Breast epithelium (tissue), 4 donors: ENCODE measurements at regions not wholly inside any gene's neighbourhood (a gene's known extent, or its start where the extent isn't known, plus 50 kb on each side); places are given as distances from the start of the nearest gene placed in this dataset.

Experiments used
- DNase-seq, 2 donors: peaks; one replicate each; pipeline ENCODE4 v3.0.0-alpha.2; 2019; ENCODE audit warnings: low spot score in 2 of 2
- H3K27ac ChIP-seq, 2 donors: fragments of 200-600 bp; sonication (generic) in 1 of 2; one replicate each; pipeline ENCODE4 v1.5.1; 2016 to 2019; ENCODE audit warnings: mild to moderate bottlenecking in 1 of 2
- H3K27me3 ChIP-seq, 2 donors: fragments of 200-600 bp; sonication (generic) in 1 of 2; one replicate each; pipeline versions ENCODE4 v1.5.1 to v1.6.0; 2017 to 2019; ENCODE audit warnings: control low read depth in 1 of 2, mild to moderate bottlenecking in 1 of 2
- H3K36me3 ChIP-seq: fragments of 200-600 bp; one replicate; pipeline ENCODE4 v1.5.1; 2019
- H3K4me1 ChIP-seq, 2 donors: fragments of 200-600 bp; sonication (generic); one replicate each; pipeline ENCODE4 v1.5.1; 2016 to 2019; ENCODE audit warnings: control low read depth in 1 of 2
- H3K4me3 ChIP-seq, 3 donors: fragments of 200-600 bp; sonication (generic); 1 replicate in 2 of 3; 2 replicates in 1 of 3; pipeline ENCODE4 v1.5.1; 2016 to 2019; ENCODE audit warnings: mild to moderate bottlenecking in 3 of 3, moderate library complexity in 2 of 3
- H3K9me3 ChIP-seq, 2 donors: fragments of 200-600 bp; sonication (generic) in 1 of 2; one replicate each; pipeline ENCODE4 v1.5.1; 2016 to 2019; ENCODE audit warnings: control low read depth in 1 of 2
- POLR2A ChIP-seq: fragments of 450-650 bp; IDR thresholded peaks from one replicate; pipeline ENCODE4 v1.6.1; 2016; ENCODE audit warnings: antibody characterized with exemption, mild to moderate bottlenecking, moderate library complexity
- POLR2AphosphoS5 ChIP-seq, 3 donors: sonication (generic); formaldehyde crosslinking; IDR thresholded peaks; one replicate each; pipeline ENCODE4 v1.6.1; 2017; ENCODE audit warnings: antibody characterized with exemption in 3 of 3
- intact Hi-C: fragments of 100-400 bp; cut with DNase I; formaldehyde crosslinking; loops from one replicate; pipeline ENCODE4 v1.15.1; 2023; ENCODE audit warnings: low total_unique reads
- TF ChIP-seq, protein P1 (sequence below), 3 donors: fragments of 450-650 bp; IDR thresholded peaks; one replicate each; pipeline ENCODE4 v1.5.1; 2016 to 2017; ENCODE audit warnings: antibody characterized with exemption in 3 of 3, mild to moderate bottlenecking in 3 of 3, moderate library complexity in 3 of 3

DNA sequence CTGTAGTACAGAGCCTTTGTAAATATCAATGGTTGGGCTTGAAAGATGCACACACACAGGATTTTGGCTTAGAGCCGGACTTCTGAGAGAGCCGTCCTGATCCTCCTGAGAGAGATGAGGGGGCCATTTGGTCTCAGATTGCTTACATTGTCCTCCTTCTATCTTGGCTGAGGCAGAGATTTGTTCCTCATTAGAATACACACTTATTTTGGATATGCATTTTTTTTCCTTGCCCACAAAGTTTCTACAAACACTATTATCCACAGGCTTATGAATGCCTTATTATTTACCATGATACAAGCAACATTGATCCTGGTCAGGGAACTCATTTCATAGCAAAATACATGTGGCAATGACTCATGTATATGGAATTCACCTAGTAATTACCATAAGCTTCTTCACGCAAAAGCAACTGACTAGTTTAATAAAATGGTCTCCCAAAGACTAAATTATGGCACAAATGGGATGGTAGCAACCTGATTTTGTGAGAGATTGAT lies 175.3 kb downstream of the MDFIC start:
- no peaks in the 10 kb centered on the region for H3K4me1 ChIP-seq
- no peak overlapping the region for H3K4me3 ChIP-seq
- no peak overlapping the region for H3K27ac ChIP-seq
- H3K9me3 ChIP-seq = no peaks in the 10 kb centered on the region
- H3K27me3 ChIP-seq = no peaks in the 10 kb centered on the region
- TF ChIP-seq POLR2AphosphoS5 (IDR thresholded peaks at IDR 0.05) = no peak
- TF ChIP-seq POLR2A = no peak
- TF ChIP-seq, protein P1, sequence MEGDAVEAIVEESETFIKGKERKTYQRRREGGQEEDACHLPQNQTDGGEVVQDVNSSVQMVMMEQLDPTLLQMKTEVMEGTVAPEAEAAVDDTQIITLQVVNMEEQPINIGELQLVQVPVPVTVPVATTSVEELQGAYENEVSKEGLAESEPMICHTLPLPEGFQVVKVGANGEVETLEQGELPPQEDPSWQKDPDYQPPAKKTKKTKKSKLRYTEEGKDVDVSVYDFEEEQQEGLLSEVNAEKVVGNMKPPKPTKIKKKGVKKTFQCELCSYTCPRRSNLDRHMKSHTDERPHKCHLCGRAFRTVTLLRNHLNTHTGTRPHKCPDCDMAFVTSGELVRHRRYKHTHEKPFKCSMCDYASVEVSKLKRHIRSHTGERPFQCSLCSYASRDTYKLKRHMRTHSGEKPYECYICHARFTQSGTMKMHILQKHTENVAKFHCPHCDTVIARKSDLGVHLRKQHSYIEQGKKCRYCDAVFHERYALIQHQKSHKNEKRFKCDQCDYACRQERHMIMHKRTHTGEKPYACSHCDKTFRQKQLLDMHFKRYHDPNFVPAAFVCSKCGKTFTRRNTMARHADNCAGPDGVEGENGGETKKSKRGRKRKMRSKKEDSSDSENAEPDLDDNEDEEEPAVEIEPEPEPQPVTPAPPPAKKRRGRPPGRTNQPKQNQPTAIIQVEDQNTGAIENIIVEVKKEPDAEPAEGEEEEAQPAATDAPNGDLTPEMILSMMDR (IDR thresholded peaks at IDR 0.05) = no peak
- no peaks in the 10 kb centered on the region for H3K36me3 ChIP-seq
- DNase-seq = no peak
- intact Hi-C loops = no loop called here

- no peaks in the 10 kb centered on the region for H3K4me1 ChIP-seq
- no peak overlapping the region for H3K4me3 ChIP-seq
- intact Hi-C loops = no loop called here
- DNase-seq = no peak
- H3K27ac ChIP-seq = no peak overlapping the region
- H3K9me3 ChIP-seq = no peaks in the 10 kb centered on the region
- no peaks in the 10 kb centered on the region for H3K27me3 ChIP-seq
- TF ChIP-seq POLR2A (no peak), POLR2AphosphoS5 (IDR thresholded peaks at IDR 0.05) (no peak)
- TF ChIP-seq, protein P1 (IDR thresholded peaks at IDR 0.05) = no peak
- no peaks in the 10 kb centered on the region for H3K36me3 ChIP-seq
Measured at GRCh38 chr7:115096262-115096661, 174.4 kb downstream of the MDFIC start.

DNA sequence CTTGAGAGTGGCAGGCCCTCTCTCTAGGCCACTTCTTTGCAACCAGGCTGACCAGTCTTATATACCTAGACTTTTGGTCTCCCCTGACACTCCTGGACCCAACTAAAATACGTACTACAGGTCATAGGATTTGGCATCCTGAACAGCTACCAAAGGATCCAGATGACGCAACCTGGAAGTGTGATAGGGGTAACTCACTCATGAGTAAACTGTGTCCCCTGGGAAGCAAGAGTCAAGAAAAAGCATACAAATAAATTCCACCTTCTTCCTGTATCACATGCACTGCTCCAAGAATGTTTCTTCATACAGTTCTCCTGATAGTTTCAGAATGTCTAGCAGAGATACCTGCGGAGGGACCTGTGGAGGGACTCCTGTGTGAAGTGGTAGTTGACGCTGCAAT lies 172.3 kb downstream of the MDFIC start:
- no peaks in the 10 kb centered on the region for H3K36me3 ChIP-seq
- intact Hi-C loops = no loop called here
- no peak overlapping the region for H3K27ac ChIP-seq
- H3K27me3 ChIP-seq = no peaks in the 10 kb centered on the region
- TF ChIP-seq, protein P1 (IDR thresholded peaks at IDR 0.05) = no peak
- TF ChIP-seq POLR2A = no peak
- no peak for TF ChIP-seq POLR2AphosphoS5 (IDR thresholded peaks at IDR 0.05)
- H3K4me3 ChIP-seq = no peak overlapping the region
- no peaks in the 10 kb centered on the region for H3K4me1 ChIP-seq
- no peak for DNase-seq
- H3K9me3 ChIP-seq = no peaks in the 10 kb centered on the region

- DNase-seq = no peak
- H3K36me3 ChIP-seq = no peaks in the 10 kb centered on the region
- H3K9me3 ChIP-seq = no peaks in the 10 kb centered on the region
- H3K4me3 ChIP-seq = no peak overlapping the region
- no peak overlapping the region for H3K27ac ChIP-seq
- no peaks in the 10 kb centered on the region for H3K4me1 ChIP-seq
- no peaks in the 10 kb centered on the region for H3K27me3 ChIP-seq
- no peak for TF ChIP-seq POLR2AphosphoS5 (IDR thresholded peaks at IDR 0.05)
- TF ChIP-seq POLR2A = no peak
- TF ChIP-seq, protein P1 (IDR thresholded peaks at IDR 0.05) = no peak
- intact Hi-C loops = no loop called here
Measured at GRCh38 chr7:115088893-115089292, 167.0 kb downstream of the MDFIC start.

- Histone ChIP-seq H3K36me3 (no peaks in the 10 kb centered on the region), H3K27me3 (no peaks in the 10 kb centered on the region), H3K4me3 (no peak overlapping the region), H3K9me3 (no peaks in the 10 kb centered on the region), H3K27ac (no peak overlapping the region), H3K4me1 (no peaks in the 10 kb centered on the region)
- DNase-seq = no peak
- no peak for TF ChIP-seq POLR2AphosphoS5 (IDR thresholded peaks at IDR 0.05)
- no peak for TF ChIP-seq POLR2A
- TF ChIP-seq, protein P1 (IDR thresholded peaks at IDR 0.05) = no peak
- intact Hi-C loops = no loop called here
Measured at GRCh38 chr7:115087437-115087836, 165.5 kb downstream of the MDFIC start.
